ENCODE measurements at regions not wholly inside any gene's neighbourhood (a gene's known extent, or its start where the extent isn't known, plus 50 kb on each side); places are given as distances from the start of the nearest gene placed in this dataset.
"Not testable (repeated sequence)": the region's sequence is repeated elsewhere in the genome, so short reads cannot be mapped to it uniquely, and the experiment has no call there.

DNA sequence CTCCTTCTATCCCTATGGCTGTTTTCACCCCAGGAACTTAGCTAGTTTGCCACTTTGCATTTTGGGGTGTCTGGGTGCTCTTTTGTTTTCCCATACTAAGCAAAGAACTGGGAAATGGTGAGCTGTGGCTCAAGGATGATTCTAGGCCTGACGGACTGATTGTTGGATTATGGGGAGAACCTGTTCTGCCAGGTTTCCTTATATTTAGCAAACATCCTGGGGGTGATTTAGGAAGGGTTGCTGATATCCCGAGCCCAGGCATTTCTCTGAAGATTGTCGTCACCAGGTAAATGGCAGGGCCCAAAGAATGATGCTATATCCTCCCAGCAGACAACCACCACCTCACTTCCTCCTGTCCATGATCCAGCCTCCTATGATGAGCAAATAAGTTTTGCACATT is 72.1 kb upstream of the GRB10 start:
- DNase-seq (ENCODE audit: low read depth), result no peak

DNA sequence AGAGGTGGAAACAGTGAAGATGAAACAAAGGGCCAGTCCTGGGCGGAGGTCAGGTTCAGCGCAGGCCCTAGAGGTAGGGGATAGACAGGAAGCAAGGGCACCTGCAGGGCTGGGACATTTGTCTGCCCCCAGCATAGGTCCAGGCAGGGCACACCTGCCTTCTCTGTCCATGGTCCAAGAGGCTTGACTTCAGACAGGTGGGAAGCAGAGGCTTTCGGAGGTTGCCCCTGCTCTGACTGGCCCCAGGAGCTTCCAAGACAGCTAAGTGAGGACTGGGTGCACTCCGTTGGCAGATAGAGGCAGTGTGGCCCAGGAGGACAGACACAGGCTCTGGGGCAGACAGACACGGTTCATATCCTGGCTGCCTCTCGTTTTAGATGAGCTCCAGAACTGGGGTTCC is 71.6 kb upstream of the GRB10 start:
- DNase-seq (ENCODE audit: low read depth), result no peak

DNA sequence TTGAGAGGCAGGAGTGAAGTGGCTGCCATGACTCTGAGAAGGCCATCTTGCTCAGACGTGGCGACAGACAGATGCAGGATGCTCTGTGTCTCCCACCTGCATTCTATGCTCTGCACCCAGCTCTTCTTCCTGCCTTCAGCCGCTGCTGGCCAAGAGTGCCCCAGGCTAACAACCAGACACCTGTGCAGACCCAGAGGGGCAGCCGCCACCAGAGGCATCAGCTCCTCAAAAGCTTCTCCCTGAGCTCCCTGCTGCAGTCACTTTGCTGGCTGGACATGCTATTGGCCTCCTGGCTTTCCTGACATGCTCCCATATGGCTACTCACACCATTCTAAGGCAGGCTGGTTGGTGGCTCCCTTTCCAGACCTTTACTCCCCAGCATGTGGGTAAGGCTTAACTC is 70.6 kb upstream of the GRB10 start:
- DNase-seq (ENCODE audit: low read depth), result no peak

DNA sequence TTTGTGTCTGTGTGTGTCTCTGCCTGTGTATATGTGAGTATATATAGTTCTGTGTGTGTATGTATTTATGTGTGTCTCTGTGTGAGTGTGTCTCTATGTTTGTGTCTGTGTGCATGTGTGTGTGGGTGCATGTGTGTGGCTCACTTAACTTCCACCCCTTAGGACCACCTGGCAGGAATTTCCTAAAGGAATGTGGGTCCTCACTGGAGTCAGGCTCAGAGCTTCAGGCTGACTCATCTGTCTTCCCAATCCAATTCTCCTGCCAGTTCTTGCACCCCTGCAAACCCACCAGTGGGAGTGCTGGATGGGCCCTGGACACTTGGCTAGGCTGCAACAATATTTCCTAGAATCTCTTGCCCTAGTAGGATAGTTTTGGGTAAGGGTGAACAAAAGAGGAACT is 70.2 kb upstream of the GRB10 start:
- DNase-seq (ENCODE audit: low read depth), result no peak

DNA sequence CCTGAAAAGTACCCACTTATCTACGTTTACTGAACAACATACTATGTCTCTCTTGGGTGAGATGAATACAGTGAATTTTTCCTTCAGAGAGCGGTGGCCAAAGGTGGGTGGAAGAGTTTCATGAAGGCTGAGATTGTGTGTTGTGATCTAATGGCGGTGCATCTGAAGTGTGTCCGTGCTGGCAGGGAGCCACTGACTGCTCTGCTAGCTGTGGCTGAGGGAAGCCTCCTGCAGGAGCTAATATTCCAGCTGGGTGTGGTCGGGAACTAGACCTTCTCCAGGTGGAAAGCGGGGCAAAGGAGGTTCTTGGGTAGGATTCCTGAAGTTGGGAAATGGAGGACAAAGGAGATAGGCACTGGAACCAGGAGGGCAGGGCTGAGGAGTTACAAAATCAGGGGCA is 69.2 kb upstream of the GRB10 start:
- no peak for DNase-seq (ENCODE audit: low read depth)

DNA sequence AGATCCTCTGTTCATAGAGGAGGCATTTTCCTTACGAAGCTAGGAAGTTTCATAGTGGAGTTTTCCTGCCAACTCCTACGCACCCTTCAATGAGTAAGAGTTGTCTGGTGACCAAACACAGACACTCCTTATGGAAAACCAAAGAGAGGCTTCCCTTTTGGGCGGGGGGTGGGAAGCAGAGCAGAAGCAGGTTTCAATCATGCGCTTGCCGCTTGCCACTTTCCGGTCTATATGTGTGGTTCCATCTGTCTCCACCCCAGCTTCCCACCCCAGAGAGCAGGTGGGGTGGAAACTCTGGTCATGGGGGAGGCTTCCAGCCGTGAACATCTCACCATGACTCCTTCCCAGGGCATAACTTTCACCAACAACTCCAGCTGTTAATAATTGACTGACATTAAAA is 68.8 kb upstream of the GRB10 start:
- DNase-seq (ENCODE audit: low read depth), result no peak

DNA sequence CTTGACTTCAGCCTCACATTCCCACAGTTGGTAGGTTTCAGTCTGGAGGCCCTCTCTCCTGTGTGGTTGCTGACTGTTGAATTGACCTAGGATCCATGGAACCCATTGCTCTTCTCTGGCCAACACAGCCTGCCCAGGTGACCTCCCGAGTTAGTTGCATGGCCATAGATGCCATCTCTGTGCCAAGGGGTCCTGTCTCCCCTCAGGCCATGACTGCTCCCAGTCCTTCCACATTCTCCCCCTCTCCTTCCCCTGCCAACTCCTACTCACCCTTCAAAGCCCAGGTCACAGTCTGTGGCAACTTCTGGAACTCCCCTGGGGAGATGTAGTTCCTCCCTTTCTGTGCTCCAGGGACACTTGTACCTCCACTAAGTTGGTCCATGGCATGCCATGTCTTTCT is 67.3 kb upstream of the GRB10 start:
- no peak for DNase-seq (ENCODE audit: low read depth)

DNA sequence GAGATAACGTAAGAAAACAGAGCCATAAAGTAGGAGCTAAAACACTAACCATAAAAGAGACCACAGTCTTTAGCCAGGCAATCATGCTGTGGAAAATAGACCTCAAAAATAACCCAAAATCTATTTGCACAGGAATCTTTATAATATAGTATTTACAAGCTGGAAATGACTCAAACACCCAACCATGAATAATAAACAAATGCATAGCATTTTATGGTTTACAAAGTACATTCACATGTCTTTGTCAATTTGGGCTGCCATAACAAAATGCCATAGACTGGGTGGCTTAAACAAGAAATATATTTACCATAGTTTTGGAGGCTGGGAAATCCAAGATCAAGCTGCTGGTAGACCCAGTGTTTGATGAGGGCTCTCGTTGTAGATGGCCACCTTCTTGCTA is 65.5 kb upstream of the GRB10 start:
- no peak for DNase-seq (ENCODE audit: low read depth)

DNA sequence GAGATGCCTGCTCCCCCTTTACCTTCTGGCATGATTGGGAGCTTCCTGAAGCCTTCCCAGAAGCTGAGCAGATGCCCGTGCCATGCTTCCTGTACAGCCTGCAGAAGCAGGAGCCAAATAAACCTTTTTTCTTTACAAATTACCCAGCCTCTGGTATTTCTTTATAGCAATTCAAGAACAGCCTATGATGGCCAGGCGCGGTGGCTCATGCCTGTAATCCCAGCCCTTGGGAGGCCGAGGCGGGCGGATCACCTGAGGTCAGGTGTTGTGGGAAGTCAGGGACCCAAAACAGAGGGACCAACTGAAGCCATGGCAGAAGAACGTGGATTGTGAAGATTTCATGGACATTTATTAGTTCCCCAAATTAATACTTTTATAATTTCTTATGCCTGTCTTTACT is 62.2 kb upstream of the GRB10 start:
- DNase-seq (ENCODE audit: low read depth), result not testable (repeated sequence)

DNA sequence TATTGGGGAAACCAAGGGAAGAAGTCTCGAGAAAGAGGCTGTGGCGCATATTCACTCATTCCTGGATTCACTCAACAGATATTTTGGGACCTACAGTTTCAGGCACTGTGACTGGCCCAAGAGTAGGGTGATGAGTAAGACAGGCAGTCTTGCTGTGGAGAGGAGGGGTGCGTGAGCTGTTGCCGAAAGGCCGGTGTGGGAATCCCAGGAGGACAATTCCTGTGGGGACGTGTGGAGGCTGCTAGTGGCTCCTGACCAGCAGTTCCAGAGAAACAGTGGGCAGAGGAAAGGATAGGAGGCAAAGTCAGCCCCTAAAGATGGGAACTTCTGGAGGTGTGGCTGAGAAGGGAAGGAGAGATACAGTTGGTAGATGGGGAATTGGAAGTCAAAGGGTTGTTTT is 59.3 kb upstream of the GRB10 start:
- no peak for DNase-seq (ENCODE audit: low read depth)

DNA sequence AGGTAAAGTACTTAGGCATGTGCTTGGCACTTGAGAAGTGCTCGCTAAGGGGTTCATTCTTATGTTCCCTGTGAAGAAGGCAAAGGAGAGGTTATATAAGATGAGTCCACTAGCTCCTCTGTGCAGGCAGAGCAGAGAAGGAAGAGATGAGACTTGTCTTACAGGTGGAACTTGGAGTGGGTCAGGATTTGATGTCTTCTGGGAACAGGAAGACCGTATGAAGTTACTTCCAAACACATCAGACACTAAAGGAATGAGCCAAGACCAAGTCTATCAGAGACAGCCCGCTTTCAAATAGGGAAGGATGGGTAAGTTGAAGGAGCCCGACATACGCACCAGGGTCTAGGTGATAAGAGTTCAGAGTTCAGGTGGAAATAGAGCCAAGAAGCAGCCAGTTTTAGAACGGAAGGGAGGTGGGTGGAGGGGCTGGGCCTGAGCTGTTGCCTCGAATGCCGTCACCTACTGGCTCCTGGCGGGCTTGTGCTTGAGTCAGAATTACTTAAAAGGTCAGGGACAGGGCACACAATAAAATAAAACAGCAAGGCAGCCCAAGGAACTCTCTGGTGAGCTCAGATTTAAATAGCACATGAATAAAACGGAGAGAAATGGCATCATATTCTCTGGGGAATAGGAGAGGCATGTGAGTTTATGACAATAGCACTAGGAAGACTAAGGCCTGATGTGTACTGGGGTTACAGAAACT is 56.1 kb upstream of the GRB10 start:
- peak; percentile 19 for DNase-seq (ENCODE audit: low read depth)

DNA sequence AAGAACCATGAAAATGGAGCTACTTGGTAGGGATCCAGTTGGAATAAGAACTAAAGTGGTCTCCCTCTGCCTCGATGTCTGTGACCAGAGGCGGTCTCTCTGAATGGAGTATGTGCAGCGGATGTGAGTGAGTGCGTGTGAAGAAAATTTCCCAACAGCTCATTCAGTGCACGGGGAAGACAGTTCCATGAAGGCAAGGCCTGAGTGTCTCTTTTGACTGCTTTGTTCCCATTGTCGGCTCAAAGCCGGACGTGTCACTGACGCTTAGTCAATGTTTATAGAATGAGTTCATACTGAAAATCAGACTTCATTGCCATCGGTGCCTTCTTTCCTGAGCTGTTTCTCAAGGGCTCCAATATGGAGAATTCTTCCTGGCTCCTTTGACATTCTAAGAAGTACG is 55.3 kb upstream of the GRB10 start:
- DNase-seq (ENCODE audit: low read depth), result no peak

DNA sequence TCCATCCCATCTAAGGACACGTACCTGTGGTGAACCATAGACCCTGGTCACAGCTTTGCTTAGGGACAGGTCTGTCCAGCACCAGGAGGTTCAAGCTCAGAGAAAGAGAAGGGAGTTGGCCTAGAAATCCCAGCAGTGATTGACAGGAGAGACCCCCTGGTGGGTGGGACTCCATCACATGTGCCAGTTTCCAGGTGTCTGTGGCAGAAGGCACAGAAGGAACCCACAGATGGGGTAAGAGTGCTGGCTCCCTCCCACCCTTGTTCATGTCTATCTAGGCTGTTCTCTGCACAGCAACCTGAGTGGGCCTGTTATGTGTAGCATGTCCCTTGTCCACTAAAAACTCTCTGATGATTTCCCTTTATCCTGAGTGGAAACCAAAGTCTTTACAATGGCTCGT is 54.0 kb upstream of the GRB10 start:
- no peak for DNase-seq (ENCODE audit: low read depth)

DNA sequence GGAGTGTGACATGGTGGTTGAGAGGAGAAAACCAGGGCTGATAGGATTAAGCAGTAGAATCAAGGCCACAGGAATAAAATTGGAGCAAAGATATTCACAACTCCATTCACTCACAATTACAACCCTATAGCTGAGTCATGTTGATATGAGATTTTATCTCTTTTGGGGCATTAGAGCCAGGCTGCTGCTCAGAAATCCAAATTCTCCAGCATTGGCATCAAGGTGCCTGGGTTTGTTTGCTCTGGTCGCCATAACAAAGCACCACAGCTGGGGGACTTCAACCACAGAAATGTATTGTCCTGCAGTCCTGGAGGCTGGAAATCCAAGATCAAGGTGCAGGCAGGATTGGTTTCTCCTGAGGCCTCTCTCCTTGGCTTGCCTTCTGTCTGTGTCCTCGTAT is 52.5 kb upstream of the GRB10 start:
- DNase-seq (ENCODE audit: low read depth), result no peak

DNA sequence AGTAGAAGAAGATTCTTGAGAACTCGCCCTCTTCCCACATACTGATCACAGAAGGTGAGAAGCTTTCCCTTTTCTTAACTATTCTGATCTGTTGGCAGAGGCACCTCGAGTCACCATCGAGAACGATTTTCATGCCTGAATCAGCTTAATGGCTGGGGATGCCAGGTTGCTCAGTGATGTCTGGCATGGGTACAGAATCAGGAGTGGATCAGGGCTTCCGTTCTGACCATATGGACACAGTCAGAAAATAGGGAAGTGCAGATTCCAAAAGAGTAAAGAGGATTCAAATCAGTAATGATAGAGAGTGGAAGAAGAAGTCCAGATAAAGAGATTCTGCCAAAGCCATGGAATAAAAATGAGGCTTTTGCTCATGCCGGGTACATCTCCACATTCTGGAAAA is 52.0 kb upstream of the GRB10 start:
- no peak for DNase-seq (ENCODE audit: low read depth)

DNA sequence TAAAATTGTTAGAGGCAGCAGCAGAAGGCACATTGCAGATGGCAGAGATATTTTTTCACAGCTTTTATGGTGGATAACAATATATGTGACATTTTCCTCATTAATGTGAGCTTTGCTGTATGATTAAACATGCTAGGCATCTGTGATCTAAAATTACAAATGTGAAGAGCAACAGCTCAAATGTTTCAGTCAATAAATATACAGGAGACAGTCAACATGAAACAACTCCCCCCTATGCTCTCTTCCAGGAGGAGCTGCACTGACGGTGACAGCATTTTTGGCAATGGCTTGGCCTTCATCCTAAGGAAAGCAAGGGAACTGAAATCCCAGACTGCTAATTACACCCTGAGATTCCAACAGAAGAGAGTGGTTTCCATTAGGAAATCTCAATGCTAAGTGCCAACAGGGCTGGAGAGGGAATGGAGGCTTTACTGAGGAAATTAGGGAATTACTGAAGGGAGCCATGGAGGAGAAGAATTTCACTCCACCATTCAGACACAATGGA is 51.4 kb upstream of the GRB10 start:
- no peak for DNase-seq (ENCODE audit: low read depth)

DNA sequence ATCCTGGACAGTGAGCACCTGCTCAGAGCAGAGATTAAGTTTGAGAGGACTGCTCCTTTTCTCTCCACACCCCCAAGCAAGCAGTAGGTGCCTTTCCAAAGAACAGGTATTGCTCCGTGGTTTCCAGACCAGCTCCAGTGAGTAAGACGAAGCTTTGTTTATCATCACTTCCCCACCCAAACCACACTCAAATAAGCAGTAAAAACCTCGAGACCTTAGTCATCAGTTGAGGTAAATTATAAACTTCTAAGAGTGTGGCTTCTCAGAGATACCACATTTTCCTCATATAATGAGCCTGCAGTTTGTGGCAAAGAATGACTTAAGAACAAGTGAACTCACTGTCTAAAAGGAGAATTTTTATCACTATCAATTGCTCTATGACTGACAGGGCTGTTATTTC is 50.0 kb upstream of the GRB10 start:
- no peak for DNase-seq (ENCODE audit: low read depth)

All from fibroblast of gingiva (primary cell).